GM12878 (cell line): ENCODE measurements at regions not wholly inside any gene's neighbourhood (a gene's known extent, or its start where the extent isn't known, plus 50 kb on each side); places are given as distances from the start of the nearest gene placed in this dataset.

ENCODE experiments used
- ATAC-seq: fragments of 200-7000 bp; cut with Tn5 transposase; 3 replicates; pipeline ENCODE4 v1.9.1; 2020; ENCODE audit warnings: mild to moderate bottlenecking, moderate library complexity
- BruUV-seq: library from RNA; stranded (reverse); fragments of 400-500 nt; replicated peaks from 2 replicates; lab custom pipeline; 2021; lab: Mats Ljungman, UMichigan
- CTCF ChIA-PET: fragments of 300-600 bp; sonication (Branson Sonifier 250); formaldehyde crosslinking; extraction: SDS; loops from one replicate; lab custom pipeline; 2021; ENCODE audit warnings: inconsistent platforms; lab: Yijun Ruan, JAX
- POLR2A ChIA-PET: fragments of 350-600 bp; formaldehyde crosslinking; extraction: SDS; loops from one replicate; lab custom pipeline; 2021; ENCODE audit warnings: inconsistent platforms; lab: Charles Lee
- RAD21 ChIA-PET: fragments of 300-600 bp; sonication (Branson Sonifier 250); formaldehyde crosslinking; loops from one replicate; lab custom pipeline; 2023; ENCODE audit warnings: antibody characterized with exemption; ENCODE audit not compliant: unreplicated experiment; lab: Charles Lee
- SMC1A ChIA-PET: fragments of 300-600 bp; sonication (Branson Sonifier 250); formaldehyde crosslinking; loops from one replicate; lab custom pipeline; 2023; ENCODE audit not compliant: unreplicated experiment, uncharacterized antibody; lab: Charles Lee
- DNase-seq: peaks from one replicate; pipeline ENCODE4 v3.0.0-alpha.2; 2011; ENCODE audit warnings: low read depth, low spot score
- FAIRE-seq: peaks from 3 replicates; lab custom pipeline; 2011; peaks lifted over from hg19 to GRCh38; lab: Jason Lieb, UNC
- H2AFZ ChIP-seq: 2 replicates; pipeline ENCODE4 v1.6.0; 2011; ENCODE audit warnings: low read depth, low read length, control low read depth; ENCODE audit not compliant: control insufficient read depth
- H3K27ac ChIP-seq: 2 replicates; pipeline ENCODE4 v1.5.1; 2011; ENCODE audit warnings: control low read depth; ENCODE audit not compliant: control insufficient read depth, insufficient read depth
- H3K27me3 ChIP-seq, 2 experiments: replicated peaks in 1 of 2; 2 replicates each; pipeline versions ENCODE4 v1.6.0 to v1.6.1; 2011; ENCODE audit warnings: low read length in 1 of 2; ENCODE audit not compliant: control insufficient read depth in 2 of 2, insufficient read depth in 2 of 2
- H3K36me3 ChIP-seq, 2 experiments: 2 replicates each; pipeline ENCODE4 v1.5.1; 2011; ENCODE audit warnings: low read length in 1 of 2; ENCODE audit not compliant: control insufficient read depth in 2 of 2, insufficient read depth in 2 of 2
- H3K4me1 ChIP-seq: 2 replicates; pipeline ENCODE4 v1.6.1; 2011; ENCODE audit warnings: mild to moderate bottlenecking, low read length, moderate library complexity, mixed read lengths; ENCODE audit not compliant: control insufficient read depth, insufficient read depth
- H3K4me2 ChIP-seq: 2 replicates; pipeline ENCODE4 v1.6.0; 2011; ENCODE audit warnings: control low read depth; ENCODE audit not compliant: control insufficient read depth, insufficient read depth
- H3K4me3 ChIP-seq: fragments of 200-600 bp; sonication (generic); 2 replicates; pipeline ENCODE4 v1.5.1; 2016
- H3K79me2 ChIP-seq: 2 replicates; pipeline ENCODE4 v1.6.0; 2011; ENCODE audit warnings: low read length; ENCODE audit not compliant: control insufficient read depth, insufficient read depth
- H3K9ac ChIP-seq: 2 replicates; pipeline ENCODE4 v1.8.0; 2011; ENCODE audit warnings: low read length, control low read depth, mixed read lengths; ENCODE audit not compliant: control insufficient read depth, insufficient read depth
- H3K9me3 ChIP-seq: replicated peaks from 3 replicates; pipeline ENCODE4 v1.5.1; 2011; ENCODE audit warnings: mild to moderate bottlenecking, low read length; ENCODE audit not compliant: control insufficient read depth, insufficient read depth
- H4K20me1 ChIP-seq: 2 replicates; pipeline ENCODE4 v1.6.0; 2011; ENCODE audit not compliant: control insufficient read depth, insufficient read depth
- BACH1 ChIP-seq: fragments of 450-650 bp; IDR thresholded peaks from 2 replicates; pipeline ENCODE4 v1.6.1; 2017; ENCODE audit warnings: mild to moderate bottlenecking, borderline replicate concordance
- BCL11A ChIP-seq: IDR thresholded peaks from 2 replicates; pipeline ENCODE4 v1.6.1; 2011; ENCODE audit warnings: low read depth, low read length
- EP300 ChIP-seq, 2 experiments: fragments of 150-350 bp in 1 of 2; IDR thresholded peaks; 2 replicates each; pipeline ENCODE4 v1.6.1; 2011 to 2012; ENCODE audit warnings: low read depth in 2 of 2, low read length in 2 of 2, borderline replicate concordance in 1 of 2, improper control_type of control experiment in 1 of 2, inconsistent platforms in 1 of 2; ENCODE audit not compliant: control insufficient read depth in 1 of 2
- EZH2 ChIP-seq: IDR thresholded peaks from 2 replicates; pipeline ENCODE4 v1.6.1; 2012; ENCODE audit warnings: low read depth, mild to moderate bottlenecking, control low read depth, inconsistent platforms, low read length, borderline replicate concordance; ENCODE audit not compliant: control insufficient read depth
- IRF5 ChIP-seq: fragments of 450-650 bp; IDR thresholded peaks from 2 replicates; pipeline ENCODE4 v1.6.1; 2017; ENCODE audit warnings: borderline replicate concordance
- MEF2A ChIP-seq: IDR thresholded peaks from 2 replicates; pipeline ENCODE4 v1.6.1; 2011; ENCODE audit warnings: low read depth, mild to moderate bottlenecking, low read length, moderate library complexity; ENCODE audit not compliant: insufficient read depth
- MXI1 ChIP-seq: fragments of 150-350 bp; IDR thresholded peaks from 2 replicates; pipeline ENCODE4 v1.6.1; 2011; ENCODE audit warnings: low read depth, mild to moderate bottlenecking, inconsistent platforms, low read length, improper control_type of control experiment
- NKRF ChIP-seq: fragments of 450-650 bp; conservative IDR thresholded peaks from 2 replicates; pipeline ENCODE4 v1.6.1; 2017; ENCODE audit warnings: mild to moderate bottlenecking, moderate library complexity
- NR2C2 ChIP-seq: IDR thresholded peaks from 2 replicates; pipeline ENCODE4 v1.6.1; 2011; ENCODE audit warnings: borderline replicate concordance, low read depth; ENCODE audit not compliant: control insufficient read depth, insufficient read length
- TCF7 ChIP-seq: IDR thresholded peaks from 2 replicates; pipeline ENCODE4 v1.6.1; 2014; ENCODE audit warnings: antibody characterized with exemption, borderline replicate concordance
- ZBED1 ChIP-seq: IDR thresholded peaks from 2 replicates; pipeline ENCODE4 v1.6.1; 2016; ENCODE audit warnings: borderline replicate concordance
- ZNF207 ChIP-seq: fragments of 450-650 bp; IDR thresholded peaks from 2 replicates; pipeline ENCODE4 v1.6.1; 2014; ENCODE audit warnings: antibody characterized with exemption, mild to moderate bottlenecking, borderline replicate concordance
- ZSCAN29 ChIP-seq: fragments of 450-650 bp; IDR thresholded peaks from 2 replicates; pipeline ENCODE4 v1.6.1; 2017; ENCODE audit warnings: mild to moderate bottlenecking, moderate library complexity
- ZZZ3 ChIP-seq: IDR thresholded peaks from 2 replicates; pipeline ENCODE4 v1.6.1; 2011; ENCODE audit warnings: low read depth; ENCODE audit not compliant: control insufficient read depth, insufficient read length
- WGBS: methylation state at CpG from one replicate; pipeline ENCODE4 v1.1.6; 2016; ENCODE audit warnings: low lambda C conversion rate; ENCODE audit not compliant: insufficient replicate concordance, insufficient coverage; ENCODE audit errors: missing lambda C conversion rate; 5-methylcytosine and 5-hydroxymethylcytosine counted together
- in situ Hi-C: fragments of 300-500 bp; cut with MboI; formaldehyde crosslinking; loops from 9 replicates; pipeline ENCODE4 v1.14.3; 2018; ENCODE audit warnings: mixed read lengths
- intact Hi-C: fragments of 100-400 bp; cut with micrococcal nuclease; formaldehyde crosslinking; loops from one replicate; pipeline ENCODE4 v1.14.2; 2022; ENCODE audit not compliant: unreplicated experiment

- RAD21 ChIA-PET = interaction anchor here (0.7 kb wide), 1 partner anchor 9 kb away, joined by 3 read pairs; no protein-coding TSS in a partner anchor
- Histone ChIP-seq H3K79me2 (no peaks in the 10 kb centered on the region), H3K9ac (no peak overlapping the region), H2AFZ (no peak overlapping the region), H3K27me3 (no peaks in the 10 kb centered on the region), H3K4me3 (no peak overlapping the region), H3K27ac (no peak overlapping the region), H3K4me1 (no peaks in the 10 kb centered on the region)
- CTCF ChIA-PET = interaction anchor here (0.6 kb wide), 1 partner anchor 23 kb away, joined by 3 read pairs; no protein-coding TSS in a partner anchor
- SMC1A ChIA-PET = interaction anchor here (1.2 to 3.5 kb wide), 2 partner anchors 11 to 19 kb away, joined by 6 to 9 read pairs; no protein-coding TSS in a partner anchor
- intact Hi-C loops = no loop called here
- FAIRE-seq (no peak), DNase-seq (no peak)
- 0 out of 2 replicates have a peak, but pooled peaks have one; percentile 40 for TF ChIP-seq MEF2A
- TF ChIP-seq EP300 (IDR thresholded peaks at IDR 0.05; ENCODE audit: borderline replicate concordance in 1 of 2, control insufficient read depth in 1 of 2, low read depth in 2 of 2, low read length in 2 of 2) = no peak
- TF ChIP-seq TCF7 = no peak
- TF ChIP-seq ZBED1 = no peak
- TF ChIP-seq BACH1 = no peak
- TF ChIP-seq ZZZ3 = no peak
- TF ChIP-seq, all 136 proteins: peak for 1
- Histone ChIP-seq H3K36me3 (no peaks in the 10 kb centered on the region), H3K4me2 (no peak overlapping the region), H4K20me1 (no peaks in the 10 kb centered on the region), H3K9me3 (no peaks in the 10 kb centered on the region)
- 0 out of 3 replicates have a peak, but pooled peaks have one; percentile 23 for ATAC-seq
- in situ Hi-C loops = no loop called here
- no TSS peak for BruUV-seq
- WGBS = 0% methylated on average over 3 of the region's 3 CpGs
- POLR2A ChIA-PET = no interaction called here
Measured at GRCh38 chr12:73452672-73453469, 1084.8 kb upstream of the ATXN7L3B start.

GRCh38 chr12:73460212-73460611, 1077.4 kb upstream of the ATXN7L3B start:
- RAD21 ChIA-PET = no interaction called here
- no peak for ATAC-seq
- TF ChIP-seq NKRF = no peak
- no peak for TF ChIP-seq EZH2
- no peak for TF ChIP-seq ZNF207
- no peak for TF ChIP-seq IRF5
- no peak for TF ChIP-seq NR2C2
- TF ChIP-seq ZSCAN29 = no peak
- no peak for TF ChIP-seq MXI1
- no peak for TF ChIP-seq BCL11A

More at GRCh38 chr12:73460212-73460611, 1077.4 kb upstream of the ATXN7L3B start:
- no peak overlapping the region for H3K27ac ChIP-seq
- no peaks in the 10 kb centered on the region for H3K36me3 ChIP-seq
- CTCF ChIA-PET = no interaction called here
- DNase-seq = no peak
- FAIRE-seq = no peak
- no peak overlapping the region for H3K4me3 ChIP-seq
- no peak overlapping the region for H3K4me2 ChIP-seq
- no TSS peak for BruUV-seq
- H3K9me3 ChIP-seq = no peaks in the 10 kb centered on the region
- intact Hi-C loops = no loop called here
- no peaks in the 10 kb centered on the region for H3K4me1 ChIP-seq
- SMC1A ChIA-PET = interaction anchor here (1.1 kb wide), 1 partner anchor 18 kb away, joined by 4 read pairs; no protein-coding TSS in a partner anchor
- no peaks in the 10 kb centered on the region for H3K27me3 ChIP-seq
- no peaks in the 10 kb centered on the region for H4K20me1 ChIP-seq
- POLR2A ChIA-PET = no interaction called here
- no peak overlapping the region for H3K9ac ChIP-seq
- no peak overlapping the region for H2AFZ ChIP-seq
- in situ Hi-C loops = no loop called here
- no peaks in the 10 kb centered on the region for H3K79me2 ChIP-seq
